Peyer's patch (tissue), 4 donors: ENCODE measurements at regions not wholly inside any gene's neighbourhood (a gene's known extent, or its start where the extent isn't known, plus 50 kb on each side); places are given as distances from the start of the nearest gene placed in this dataset.

ENCODE experiments used
- DNase-seq, 3 donors: peaks; one replicate each; pipeline ENCODE4 v3.0.0-alpha.2; 2017 to 2019
- H3K27ac ChIP-seq, 4 donors: fragments of 200-600 bp; sonication (generic); one replicate each; pipeline ENCODE4 v1.5.1; 2016 to 2019
- H3K27me3 ChIP-seq, 2 donors: fragments of 200-600 bp; sonication (generic); one replicate each; pipeline ENCODE4 v1.5.1; 2019
- H3K36me3 ChIP-seq, 3 donors: fragments of 200-600 bp; sonication (generic); one replicate each; pipeline ENCODE4 v1.5.1; 2016 to 2019
- H3K4me1 ChIP-seq, 4 donors: fragments of 200-600 bp; sonication (generic); one replicate each; pipeline ENCODE4 v1.5.1; 2016 to 2019
- H3K4me3 ChIP-seq, 4 donors: fragments of 200-600 bp; sonication (generic); 1 replicate in 3 of 4; 2 replicates in 1 of 4; pipeline ENCODE4 v1.5.1; 2016 to 2019; ENCODE audit warnings: mild to moderate bottlenecking in 1 of 4
- H3K9me3 ChIP-seq, 4 donors: fragments of 200-600 bp; sonication (generic); one replicate each; pipeline ENCODE4 v1.5.1; 2016 to 2019; ENCODE audit warnings: mild to moderate bottlenecking in 1 of 4
- POLR2A ChIP-seq, 2 donors: fragments of 450-650 bp; IDR thresholded peaks; one replicate each; pipeline ENCODE4 v1.5.1; 2017; ENCODE audit warnings: antibody characterized with exemption in 2 of 2, mild to moderate bottlenecking in 2 of 2, moderate library complexity in 2 of 2
- TF ChIP-seq, protein P1 (sequence below), 6 experiments: fragments of 450-650 bp in 4 of 6; fragments of 200-600 bp in 2 of 6; sonication (generic) in 1 of 6; IDR thresholded peaks; one replicate each; pipeline ENCODE4 v1.5.1; 2017 to 2019; ENCODE audit warnings: antibody characterized with exemption in 6 of 6, mild to moderate bottlenecking in 3 of 6, moderate library complexity in 1 of 6

DNA sequence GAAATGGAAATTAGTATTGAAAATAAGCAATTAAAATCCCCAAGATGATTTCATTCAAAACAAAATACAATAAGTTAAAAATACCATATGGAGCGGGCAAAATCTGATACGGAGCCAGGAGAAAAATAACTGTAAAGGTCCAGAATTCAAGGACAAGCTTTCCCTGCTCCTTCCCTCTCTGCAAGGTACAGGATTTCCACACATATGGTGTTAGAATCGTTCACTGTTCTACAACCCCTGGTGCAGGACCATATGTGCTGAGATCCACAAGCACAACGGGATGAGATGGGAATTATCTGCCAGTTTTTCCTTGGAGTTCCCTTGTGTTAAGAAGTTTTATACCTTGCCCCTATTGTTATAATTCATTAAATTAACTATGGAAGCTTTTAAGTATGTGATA, 94.7 kb upstream of the DMAC1 start:
- Histone ChIP-seq H3K36me3 (no peaks in the 10 kb centered on the region), H3K9me3 (no peaks in the 10 kb centered on the region), H3K4me1 (no peaks in the 10 kb centered on the region), H3K4me3 (no peak overlapping the region), H3K27me3 (no peaks in the 10 kb centered on the region), H3K27ac (no peak overlapping the region)
- TF ChIP-seq, protein P1, sequence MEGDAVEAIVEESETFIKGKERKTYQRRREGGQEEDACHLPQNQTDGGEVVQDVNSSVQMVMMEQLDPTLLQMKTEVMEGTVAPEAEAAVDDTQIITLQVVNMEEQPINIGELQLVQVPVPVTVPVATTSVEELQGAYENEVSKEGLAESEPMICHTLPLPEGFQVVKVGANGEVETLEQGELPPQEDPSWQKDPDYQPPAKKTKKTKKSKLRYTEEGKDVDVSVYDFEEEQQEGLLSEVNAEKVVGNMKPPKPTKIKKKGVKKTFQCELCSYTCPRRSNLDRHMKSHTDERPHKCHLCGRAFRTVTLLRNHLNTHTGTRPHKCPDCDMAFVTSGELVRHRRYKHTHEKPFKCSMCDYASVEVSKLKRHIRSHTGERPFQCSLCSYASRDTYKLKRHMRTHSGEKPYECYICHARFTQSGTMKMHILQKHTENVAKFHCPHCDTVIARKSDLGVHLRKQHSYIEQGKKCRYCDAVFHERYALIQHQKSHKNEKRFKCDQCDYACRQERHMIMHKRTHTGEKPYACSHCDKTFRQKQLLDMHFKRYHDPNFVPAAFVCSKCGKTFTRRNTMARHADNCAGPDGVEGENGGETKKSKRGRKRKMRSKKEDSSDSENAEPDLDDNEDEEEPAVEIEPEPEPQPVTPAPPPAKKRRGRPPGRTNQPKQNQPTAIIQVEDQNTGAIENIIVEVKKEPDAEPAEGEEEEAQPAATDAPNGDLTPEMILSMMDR (IDR thresholded peaks at IDR 0.05), result no peak
- TF ChIP-seq POLR2A (IDR thresholded peaks at IDR 0.05), result no peak
- DNase-seq, result no peak

DNA sequence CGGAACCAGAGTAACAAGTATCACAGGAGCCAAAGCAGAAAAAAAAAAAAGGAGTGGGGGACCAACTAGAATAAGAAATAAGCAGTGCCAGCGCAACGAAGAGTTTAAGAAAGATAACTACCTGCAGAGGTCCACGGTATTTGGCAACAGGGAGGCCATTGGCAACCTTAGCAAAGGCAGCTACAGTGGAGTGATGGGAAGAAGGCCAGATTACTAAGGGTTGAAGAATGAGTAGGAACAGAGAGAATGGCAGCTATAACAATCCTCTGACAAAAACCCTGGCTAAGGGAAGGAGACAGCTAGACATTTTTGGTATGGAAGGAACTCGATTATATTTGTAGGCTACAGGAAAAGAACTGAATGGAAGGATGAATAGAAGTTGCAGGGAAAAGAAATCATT, 93.4 kb upstream of the DMAC1 start:
- no peak overlapping the region for H3K4me3 ChIP-seq
- H3K27ac ChIP-seq, result no peak overlapping the region
- no peak for TF ChIP-seq POLR2A (IDR thresholded peaks at IDR 0.05)
- TF ChIP-seq, protein P1 (IDR thresholded peaks at IDR 0.05), result no peak
- no peaks in the 10 kb centered on the region for H3K9me3 ChIP-seq
- H3K4me1 ChIP-seq, result no peaks in the 10 kb centered on the region
- no peaks in the 10 kb centered on the region for H3K27me3 ChIP-seq
- DNase-seq, result no peak
- no peaks in the 10 kb centered on the region for H3K36me3 ChIP-seq

DNA sequence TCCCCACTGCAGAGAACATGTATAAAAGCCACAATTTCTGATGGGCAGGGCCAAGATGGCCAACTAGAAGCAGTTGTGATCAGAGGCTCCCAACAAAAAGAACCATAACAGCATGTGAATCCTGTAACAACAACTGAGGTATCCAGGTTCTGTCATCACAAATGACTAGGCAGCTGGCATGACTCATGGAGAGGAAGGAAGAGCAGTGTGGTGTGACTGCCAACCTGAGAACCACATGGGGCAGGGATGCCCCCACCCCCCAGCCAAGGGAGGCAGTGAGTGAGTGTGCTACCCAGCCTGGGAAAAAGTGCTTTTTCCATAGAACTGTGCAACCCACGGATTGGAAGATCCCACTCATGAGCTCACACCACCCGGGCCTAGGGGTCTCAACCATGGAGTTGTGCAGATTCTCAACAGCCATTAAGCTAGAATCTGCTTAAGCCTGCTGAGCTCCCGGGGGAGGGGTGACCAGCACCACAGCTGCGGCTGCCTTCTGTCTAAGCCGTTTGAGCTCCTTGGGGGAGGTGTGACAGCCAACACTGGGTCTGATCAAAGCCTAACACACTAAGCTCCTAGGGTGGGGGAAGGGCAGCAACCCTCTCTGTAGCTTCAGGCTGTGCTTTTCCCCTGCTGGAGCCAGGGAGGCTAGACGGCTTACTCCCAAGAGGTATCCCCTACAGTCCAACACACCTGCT, 80.1 kb upstream of the DMAC1 start:
- no peak for DNase-seq
- no peaks in the 10 kb centered on the region for H3K27me3 ChIP-seq
- no peaks in the 10 kb centered on the region for H3K36me3 ChIP-seq
- H3K9me3 ChIP-seq, result no peaks in the 10 kb centered on the region
- H3K4me1 ChIP-seq, result no peaks in the 10 kb centered on the region
- H3K27ac ChIP-seq, result no peak overlapping the region
- no peak overlapping the region for H3K4me3 ChIP-seq
- TF ChIP-seq, protein P1 (IDR thresholded peaks at IDR 0.05), result no peak
- no peak for TF ChIP-seq POLR2A (IDR thresholded peaks at IDR 0.05)

GRCh38 chr9:7871977-7872730, 72.6 kb upstream of the DMAC1 start:
- no peak overlapping the region for H3K27ac ChIP-seq
- H3K27me3 ChIP-seq, result no peaks in the 10 kb centered on the region
- no peaks in the 10 kb centered on the region for H3K9me3 ChIP-seq
- H3K4me1 ChIP-seq, result no peaks in the 10 kb centered on the region
- no peaks in the 10 kb centered on the region for H3K36me3 ChIP-seq
- no peak overlapping the region for H3K4me3 ChIP-seq
- no peak for DNase-seq
- TF ChIP-seq, protein P1 (IDR thresholded peaks at IDR 0.05), result no peak
- no peak for TF ChIP-seq POLR2A (IDR thresholded peaks at IDR 0.05)

DNA sequence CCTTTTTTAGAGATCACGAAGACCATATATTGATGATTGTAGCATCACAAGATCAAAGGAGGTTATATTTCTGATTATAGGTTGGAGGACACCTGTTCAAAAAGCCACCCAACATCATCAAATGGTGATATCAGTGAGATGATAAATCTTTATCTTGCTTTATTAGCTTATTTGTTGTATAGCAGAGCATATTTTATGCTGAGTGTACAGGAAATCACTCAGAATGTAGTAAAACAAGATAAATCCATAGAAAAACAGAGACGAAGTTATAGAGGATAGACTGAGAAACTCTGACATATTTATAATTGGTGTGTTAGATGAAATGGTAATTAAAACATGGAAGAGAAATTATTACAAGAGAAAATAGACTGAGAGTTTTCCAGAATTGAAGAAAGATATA, 69.8 kb upstream of the DMAC1 start:
- DNase-seq, result no peak
- H3K4me3 ChIP-seq, result no peak overlapping the region
- H3K27ac ChIP-seq, result no peak overlapping the region
- TF ChIP-seq, protein P1 (IDR thresholded peaks at IDR 0.05), result no peak
- no peak for TF ChIP-seq POLR2A (IDR thresholded peaks at IDR 0.05)
- no peaks in the 10 kb centered on the region for H3K9me3 ChIP-seq
- H3K27me3 ChIP-seq, result no peaks in the 10 kb centered on the region
- no peaks in the 10 kb centered on the region for H3K36me3 ChIP-seq
- no peaks in the 10 kb centered on the region for H3K4me1 ChIP-seq
